Right lobe of liver (tissue), 6 donors: ENCODE measurements at regions not wholly inside any gene's neighbourhood (a gene's known extent, or its start where the extent isn't known, plus 50 kb on each side); places are given as distances from the start of the nearest gene placed in this dataset.

Source experiments
- ATAC-seq, 4 donors: fragments of 200-7000 bp; cut with Tn5 transposase; one replicate each; pipeline ENCODE4 v1.9.1; 2020; ENCODE audit warnings: mild to moderate bottlenecking in 4 of 4, moderate library complexity in 4 of 4
- DNase-seq, 3 donors: peaks; one replicate each; pipeline ENCODE4 v3.0.0-alpha.2; 2020
- H3K27ac ChIP-seq, 3 donors: fragments of 200-600 bp; one replicate each; pipeline ENCODE4 v1.8.0; 2022
- H3K27me3 ChIP-seq, 2 donors: fragments of 200-600 bp; one replicate each; pipeline ENCODE4 v1.8.0; 2022
- H3K36me3 ChIP-seq, 4 donors: fragments of 200-600 bp; sonication (generic) in 1 of 4; one replicate each; pipeline versions ENCODE4 v1.5.1 to v1.8.0; 2017 to 2022; ENCODE audit warnings: control low read depth in 1 of 4
- H3K4me1 ChIP-seq, 4 donors: fragments of 200-600 bp; sonication (generic) in 1 of 4; one replicate each; pipeline versions ENCODE4 v1.5.1 to v1.8.0; 2017 to 2022; ENCODE audit warnings: control low read depth in 1 of 4
- H3K4me3 ChIP-seq, 3 donors: fragments of 200-600 bp; one replicate each; pipeline ENCODE4 v1.8.0; 2022
- H3K9me3 ChIP-seq, 4 donors: fragments of 200-600 bp; sonication (generic) in 1 of 4; one replicate each; pipeline versions ENCODE4 v1.5.1 to v1.8.0; 2017 to 2022; ENCODE audit warnings: control low read depth in 1 of 4
- CTCF ChIP-seq, 4 donors: fragments of 200-600 bp in 3 of 4; fragments of 450-650 bp in 1 of 4; IDR thresholded peaks; one replicate each; pipeline versions ENCODE4 v1.5.1 to v1.8.0; 2016 to 2022; ENCODE audit warnings: antibody characterized with exemption in 4 of 4, mild to moderate bottlenecking in 2 of 4
- POLR2A ChIP-seq: fragments of 450-650 bp; IDR thresholded peaks from one replicate; pipeline ENCODE4 v1.6.1; 2017; ENCODE audit warnings: antibody characterized with exemption, mild to moderate bottlenecking
- WGBS: methylation state at CpG from one replicate; pipeline ENCODE4 v1.1.6; 2018; ENCODE audit warnings: low coverage, low lambda C conversion rate; ENCODE audit not compliant: insufficient coverage; ENCODE audit errors: missing lambda C conversion rate; 5-methylcytosine and 5-hydroxymethylcytosine counted together
- intact Hi-C, 2 donors: fragments of 100-400 bp; cut with DNase I; formaldehyde crosslinking; loops; one replicate each; pipeline versions ENCODE4 v1.11.2 to v1.14.1; 2022
- donor health status: DM: no; HTN: yes; CAD: no.
- donor health status: DM: no; HTN: no; CAD: no.
- donor health status: DM: no; HTN: no; CAD: no.
- donor health status: DM: no; HTN: yes; CAD: no.
- donor health status: DM: no; HTN: yes; CAD: no.

GRCh38 chr12:75706786-75707605 lies 195.6 kb upstream of the KRR1 start:
- no peaks in the 10 kb centered on the region for H3K36me3 ChIP-seq
- 69% methylated on average over 6 of the region's 8 CpGs for WGBS
- ATAC-seq (peak in 2 of 4 donors; percentile 37 to 38), DNase-seq (no peak)
- intact Hi-C loops, result no loop called here
- H3K4me3 ChIP-seq, result no peak overlapping the region
- TF ChIP-seq POLR2A (no peak), CTCF (IDR thresholded peaks at IDR 0.05) (no peak)
- H3K27me3 ChIP-seq, result no peaks in the 10 kb centered on the region
- H3K4me1 ChIP-seq, result peaks cover 0 to 5% (median under 1%) of the 10 kb centered on the region in 4 donors
- H3K27ac ChIP-seq, result peak overlapping the region in 1 of 3 donors; percentile 8
- H3K9me3 ChIP-seq, result no peaks in the 10 kb centered on the region

DNA sequence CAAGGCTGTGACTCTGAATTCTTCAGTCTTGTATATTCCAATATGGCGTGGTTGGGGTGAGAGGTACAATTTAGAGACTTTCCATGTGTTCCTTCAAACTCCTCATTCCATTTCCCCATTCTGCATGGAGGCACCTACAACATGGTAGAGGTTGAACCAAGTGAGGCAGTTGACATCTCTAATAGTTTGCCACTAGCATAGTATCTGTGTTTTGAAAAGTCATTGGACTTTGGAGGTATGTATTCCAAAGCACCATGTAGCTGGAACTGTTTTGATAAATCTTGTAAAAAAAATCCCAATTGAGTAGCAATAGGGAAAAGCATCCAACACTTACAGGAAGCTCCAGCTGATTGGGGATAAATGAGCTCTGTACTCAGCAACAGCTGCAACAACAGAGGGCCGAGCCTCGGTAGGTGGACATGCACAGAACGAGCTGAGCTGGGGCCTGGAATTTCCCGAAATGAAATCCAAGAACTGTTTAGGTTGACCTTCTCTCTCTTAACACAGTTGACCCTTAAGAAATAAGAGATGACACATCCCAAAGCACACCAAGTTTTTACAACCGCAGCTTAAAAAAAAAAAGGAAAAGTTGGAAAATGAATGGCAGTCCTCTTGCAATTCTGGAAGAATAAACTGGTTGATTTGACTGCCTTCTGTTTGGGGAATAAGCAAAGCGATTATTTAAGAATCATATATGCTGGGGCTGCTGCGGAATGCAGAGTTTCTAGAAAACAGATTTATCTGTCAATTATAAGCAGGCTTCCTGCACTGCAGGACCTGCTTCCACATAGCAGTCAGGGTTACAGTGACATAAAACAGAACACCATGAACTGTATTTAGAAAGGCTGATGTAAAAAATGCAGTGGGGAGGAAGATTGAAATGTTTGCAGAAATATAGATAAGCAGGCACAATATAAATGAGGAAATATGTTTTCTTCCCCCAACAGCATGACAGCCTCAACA lies 194.6 kb upstream of the KRR1 start:
- DNase-seq (peak in 1 of 3 donors; percentile 37), ATAC-seq (peak; percentile 36 to 70 (median 59))
- no peaks in the 10 kb centered on the region for H3K9me3 ChIP-seq
- peak overlapping the region in 1 of 3 donors; percentile 8 for H3K27ac ChIP-seq
- no peaks in the 10 kb centered on the region for H3K4me1 ChIP-seq
- whole genome bisulfite sequencing, result 60% methylated on average over 7 of the region's 8 CpGs
- H3K4me3 ChIP-seq, result no peak overlapping the region
- no peaks in the 10 kb centered on the region for H3K36me3 ChIP-seq
- intact Hi-C loops, result no loop called here
- no peak for TF ChIP-seq CTCF (IDR thresholded peaks at IDR 0.05)
- TF ChIP-seq POLR2A, result no peak
- no peaks in the 10 kb centered on the region for H3K27me3 ChIP-seq

DNA sequence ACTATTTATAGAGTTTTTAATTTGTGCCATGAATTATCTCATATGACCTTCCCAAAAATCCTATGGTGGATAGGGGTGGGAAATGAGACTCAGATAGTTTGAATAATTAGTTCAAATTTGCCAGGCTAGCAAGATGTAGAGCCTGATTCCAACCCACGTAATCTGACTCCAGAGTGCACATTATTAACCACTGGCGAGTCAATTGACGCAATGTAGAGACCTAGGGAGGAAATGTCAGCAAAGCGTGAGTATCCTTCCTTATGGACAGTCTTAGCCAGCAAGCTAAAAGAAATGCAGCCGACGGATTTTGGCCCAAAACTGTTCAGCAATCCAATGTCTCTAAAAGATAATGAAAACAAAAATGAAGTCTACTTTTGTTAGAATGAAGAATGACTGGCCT lies 193.3 kb upstream of the KRR1 start:
- H3K4me1 ChIP-seq, result no peaks in the 10 kb centered on the region
- TF ChIP-seq POLR2A (no peak), CTCF (IDR thresholded peaks at IDR 0.05) (no peak)

GRCh38 chr12:75704208-75704607 lies 192.8 kb upstream of the KRR1 start:
- DNase-seq (no peak), ATAC-seq (peak in 2 of 4 donors; percentile 15 to 48)
- Histone ChIP-seq H3K27me3 (no peaks in the 10 kb centered on the region), H3K4me3 (no peak overlapping the region), H3K4me1 (no peaks in the 10 kb centered on the region), H3K27ac (no peak overlapping the region), H3K9me3 (no peaks in the 10 kb centered on the region), H3K36me3 (no peaks in the 10 kb centered on the region)
- WGBS, result 60% methylated on average over 3 of the region's 3 CpGs
- intact Hi-C loops, result no loop called here
- TF ChIP-seq POLR2A (no peak), CTCF (IDR thresholded peaks at IDR 0.05) (no peak)

More for the DNA sequence above, 193.3 kb upstream of the KRR1 start:
- intact Hi-C loops, result no loop called here
- ATAC-seq (peak; percentile 51 to 72 (median 60)), DNase-seq (no peak)
- Histone ChIP-seq H3K4me3 (no peak overlapping the region), H3K36me3 (no peaks in the 10 kb centered on the region), H3K27ac (no peak overlapping the region), H3K9me3 (no peaks in the 10 kb centered on the region), H3K27me3 (no peaks in the 10 kb centered on the region)
- 74% methylated on average over 6 of the region's 6 CpGs for WGBS
